Transverse colon (tissue), 4 donors: ENCODE measurements at regions not wholly inside any gene's neighbourhood (a gene's known extent, or its start where the extent isn't known, plus 50 kb on each side); places are given as distances from the start of the nearest gene placed in this dataset.

Experiments
- CTCF ChIP-seq, 5 experiments: fragments of 200-600 bp in 3 of 5; fragments of 450-650 bp in 2 of 5; sonication (generic) in 3 of 5; IDR thresholded peaks; 1 replicate in 2 of 5; 2 replicates in 3 of 5; pipeline ENCODE4 v1.5.1; 2016 to 2017; ENCODE audit warnings: antibody characterized with exemption in 5 of 5, inconsistent platforms in 3 of 5, mild to moderate bottlenecking in 2 of 5, moderate library complexity in 1 of 5
- EP300 ChIP-seq: sonication (generic); formaldehyde crosslinking; IDR thresholded peaks from one replicate; pipeline ENCODE4 v1.6.1; 2017; ENCODE audit warnings: antibody characterized with exemption, low read depth
- POLR2AphosphoS5 ChIP-seq, 3 donors: sonication (generic); formaldehyde crosslinking; IDR thresholded peaks; one replicate each; pipeline ENCODE4 v1.6.1; 2016; ENCODE audit warnings: antibody characterized with exemption in 3 of 3

- TF ChIP-seq CTCF (IDR thresholded peaks at IDR 0.05) (no peak), POLR2AphosphoS5 (IDR thresholded peaks at IDR 0.05) (no peak), EP300 (no peak)
Measured at GRCh38 chr1:113192980-113193379, 120.0 kb downstream of the LRIG2 start.
